ENCODE measurements at regions not wholly inside any gene's neighbourhood (a gene's known extent, or its start where the extent isn't known, plus 50 kb on each side); places are given as distances from the start of the nearest gene placed in this dataset.
"Not testable (repeated sequence)": the region's sequence is repeated elsewhere in the genome, so short reads cannot be mapped to it uniquely, and the experiment has no call there.

GRCh38 chr6:80489911-80490635, 383.6 kb downstream of the BCKDHB start:
- no CpG with 5 or more reads among the region's 3 CpGs for WGBS (ENCODE audit: insufficient coverage)
- no peak for TF ChIP-seq CTCF (IDR thresholded peaks at IDR 0.05)

DNA sequence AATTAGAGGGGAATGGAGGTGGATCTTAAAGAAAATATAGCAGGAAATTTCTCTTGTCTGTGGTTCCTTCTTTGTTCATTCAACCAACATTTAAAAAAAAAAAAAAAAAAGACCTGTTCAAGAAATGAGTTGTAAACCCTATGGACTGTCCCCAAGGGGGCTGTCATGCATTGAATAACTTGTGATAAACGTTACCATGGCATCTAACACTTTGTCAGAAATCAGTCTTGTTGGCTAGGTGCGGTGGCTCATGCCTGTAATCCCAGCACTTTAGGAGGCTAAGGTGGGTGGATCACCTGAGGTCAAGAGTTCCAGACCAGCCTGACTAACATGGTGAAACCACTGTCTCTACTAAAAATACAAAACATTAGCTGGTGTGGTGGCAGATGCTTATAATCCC, 381.7 kb downstream of the BCKDHB start:
- H3K4me2 ChIP-seq (replicated peaks; ENCODE audit: extremely low read depth, low read length, poor library complexity, severe bottlenecking) = no peak overlapping the region
- H3K79me2 ChIP-seq (ENCODE audit: insufficient read depth, low read length) = no peaks in the 10 kb centered on the region
- H3K4me1 ChIP-seq (ENCODE audit: control insufficient read depth in 1 of 2, insufficient read depth in 2 of 2, low read length in 2 of 2) = no peaks in the 10 kb centered on the region
- H3K27me3 ChIP-seq (ENCODE audit: control insufficient read depth in 2 of 2, insufficient read depth in 2 of 2, low read length in 2 of 2) = no peaks in the 10 kb centered on the region
- no peak for TF ChIP-seq CTCF (IDR thresholded peaks at IDR 0.05)
- intact Hi-C loops (cut with micrococcal nuclease) = no loop called here
- no peak overlapping the region for H3K4me3 Mint-ChIP-seq
- no peaks in the 10 kb centered on the region for H3K36me3 ChIP-seq (replicated peaks in 1 of 2; ENCODE audit: control insufficient read depth in 1 of 2, insufficient read depth in 2 of 2, low read length in 2 of 2)
- H3K9me3 ChIP-seq (replicated peaks in 1 of 2; ENCODE audit: control insufficient read depth in 1 of 2, insufficient read depth in 1 of 2, low read length in 2 of 2) = peaks cover 0 to 3% of the 10 kb centered on the region in 2 donors
- no peak overlapping the region for H2AFZ ChIP-seq (ENCODE audit: insufficient read depth, low read depth, low read length, poor library complexity, severe bottlenecking)
- no CpG with 5 or more reads among the region's 2 CpGs for WGBS (ENCODE audit: insufficient coverage)
- H3K9me3 Mint-ChIP-seq = peaks cover 10 to 22% (median 17%) of the 10 kb centered on the region in 7 donors
- H3K27ac Mint-ChIP-seq = no peak overlapping the region
- no peaks in the 10 kb centered on the region for H3K4me1 Mint-ChIP-seq
- no peak for DNase-seq
- H3K4me3 ChIP-seq (replicated peaks in 1 of 3; ENCODE audit: low read depth in 2 of 3, low read length in 3 of 3) = no peak overlapping the region
- H3K9ac ChIP-seq (ENCODE audit: insufficient read depth, low read length, poor library complexity, severe bottlenecking) = no peak overlapping the region
- H3K36me3 Mint-ChIP-seq = no peaks in the 10 kb centered on the region
- H3K27me3 Mint-ChIP-seq (ENCODE audit: low read depth in 3 of 3) = peaks cover 0 to 2% (median 1%) of the 10 kb centered on the region in 3 donors
- no peak overlapping the region for H3K27ac ChIP-seq (ENCODE audit: low read depth in 1 of 2, low read length in 2 of 2)
- H4K20me1 ChIP-seq (ENCODE audit: insufficient read depth, low read length) = no peaks in the 10 kb centered on the region

More at GRCh38 chr6:80489911-80490635, 383.6 kb downstream of the BCKDHB start:
- Mint-ChIP-seq H3K4me1 (no peaks in the 10 kb centered on the region), H3K27ac (no peak overlapping the region), H3K4me3 (no peak overlapping the region), H3K9me3 (peaks cover 3 to 17% (median 14%) of the 10 kb centered on the region in 7 donors), H3K36me3 (no peaks in the 10 kb centered on the region), H3K27me3 (ENCODE audit: low read depth in 3 of 3) (peaks cover 0 to 1% (median 0%) of the 10 kb centered on the region in 3 donors)
- Histone ChIP-seq H3K4me1 (ENCODE audit: control insufficient read depth in 1 of 2, insufficient read depth in 2 of 2, low read length in 2 of 2) (no peaks in the 10 kb centered on the region), H3K79me2 (ENCODE audit: insufficient read depth, low read length) (no peaks in the 10 kb centered on the region), H3K4me2 (replicated peaks; ENCODE audit: extremely low read depth, low read length, poor library complexity, severe bottlenecking) (no peak overlapping the region), H3K4me3 (replicated peaks in 1 of 3; ENCODE audit: low read depth in 2 of 3, low read length in 3 of 3) (no peak overlapping the region), H4K20me1 (ENCODE audit: insufficient read depth, low read length) (no peaks in the 10 kb centered on the region), H3K27ac (ENCODE audit: low read depth in 1 of 2, low read length in 2 of 2) (no peak overlapping the region), H3K9ac (ENCODE audit: insufficient read depth, low read length, poor library complexity, severe bottlenecking) (no peak overlapping the region), H3K36me3 (replicated peaks in 1 of 2; ENCODE audit: control insufficient read depth in 1 of 2, insufficient read depth in 2 of 2, low read length in 2 of 2) (no peaks in the 10 kb centered on the region), H2AFZ (ENCODE audit: insufficient read depth, low read depth, low read length, poor library complexity, severe bottlenecking) (no peak overlapping the region), H3K9me3 (replicated peaks in 1 of 2; ENCODE audit: control insufficient read depth in 1 of 2, insufficient read depth in 1 of 2, low read length in 2 of 2) (peaks cover 0 to 3% of the 10 kb centered on the region in 2 donors), H3K27me3 (ENCODE audit: control insufficient read depth in 2 of 2, insufficient read depth in 2 of 2, low read length in 2 of 2) (no peaks in the 10 kb centered on the region)
- intact Hi-C loops (cut with micrococcal nuclease) = no loop called here
- no peak for DNase-seq

- H3K36me3 Mint-ChIP-seq; H3K36me3 ChIP-seq (replicated peaks in 1 of 2; ENCODE audit: control insufficient read depth in 1 of 2, insufficient read depth in 2 of 2, low read length in 2 of 2); intact Hi-C loops (cut with micrococcal nuclease); H3K4me2 ChIP-seq (replicated peaks; ENCODE audit: extremely low read depth, low read length, poor library complexity, severe bottlenecking); H4K20me1 ChIP-seq (ENCODE audit: insufficient read depth, low read length); DNase-seq; H3K4me1 Mint-ChIP-seq; H3K9me3 ChIP-seq (replicated peaks in 1 of 2; ENCODE audit: control insufficient read depth in 1 of 2, insufficient read depth in 1 of 2, low read length in 2 of 2); H3K27ac Mint-ChIP-seq; H3K4me3 Mint-ChIP-seq; H3K9ac ChIP-seq (ENCODE audit: insufficient read depth, low read length, poor library complexity, severe bottlenecking); H3K4me1 ChIP-seq (ENCODE audit: control insufficient read depth in 1 of 2, insufficient read depth in 2 of 2, low read length in 2 of 2); H2AFZ ChIP-seq (ENCODE audit: insufficient read depth, low read depth, low read length, poor library complexity, severe bottlenecking); H3K4me3 ChIP-seq (replicated peaks in 1 of 3; ENCODE audit: low read depth in 2 of 3, low read length in 3 of 3); H3K27me3 ChIP-seq (ENCODE audit: control insufficient read depth in 2 of 2, insufficient read depth in 2 of 2, low read length in 2 of 2); H3K27ac ChIP-seq (ENCODE audit: low read depth in 1 of 2, low read length in 2 of 2); H3K27me3 Mint-ChIP-seq (ENCODE audit: low read depth in 3 of 3); H3K79me2 ChIP-seq (ENCODE audit: insufficient read depth, low read length): not testable (repeated sequence)
- peaks cover 10 to 24% (median 18%) of the 10 kb centered on the region in 7 donors for H3K9me3 Mint-ChIP-seq
- WGBS (ENCODE audit: insufficient coverage) = 95% methylated on average over 8 of the region's 12 CpGs
Measured at GRCh38 chr6:80485494-80485893, 379.0 kb downstream of the BCKDHB start.

All from CD14-positive monocyte (primary cell).